Esophagus muscularis mucosa (tissue), 4 donors: ENCODE measurements at regions not wholly inside any gene's neighbourhood (a gene's known extent, or its start where the extent isn't known, plus 50 kb on each side); places are given as distances from the start of the nearest gene placed in this dataset.

Source experiments
- EP300 ChIP-seq: sonication (generic); formaldehyde crosslinking; IDR thresholded peaks from one replicate; pipeline ENCODE4 v1.6.1; 2017; ENCODE audit warnings: antibody characterized with exemption
- POLR2A ChIP-seq: fragments of 450-650 bp; IDR thresholded peaks from one replicate; pipeline ENCODE4 v1.6.1; 2017; ENCODE audit warnings: antibody characterized with exemption, moderate library complexity, mild to moderate bottlenecking, low read depth
- POLR2AphosphoS5 ChIP-seq, 2 donors: sonication (generic); formaldehyde crosslinking; IDR thresholded peaks; one replicate each; pipeline ENCODE4 v1.6.1; 2017; ENCODE audit warnings: antibody characterized with exemption in 2 of 2
- TF ChIP-seq, protein P1 (sequence below), 3 experiments: fragments of 200-600 bp in 2 of 3; fragments of 450-650 bp in 1 of 3; sonication (generic) in 2 of 3; IDR thresholded peaks; one replicate each; pipeline ENCODE4 v1.5.1; 2017 to 2019; ENCODE audit warnings: antibody characterized with exemption in 3 of 3, mild to moderate bottlenecking in 2 of 3, moderate library complexity in 1 of 3

DNA sequence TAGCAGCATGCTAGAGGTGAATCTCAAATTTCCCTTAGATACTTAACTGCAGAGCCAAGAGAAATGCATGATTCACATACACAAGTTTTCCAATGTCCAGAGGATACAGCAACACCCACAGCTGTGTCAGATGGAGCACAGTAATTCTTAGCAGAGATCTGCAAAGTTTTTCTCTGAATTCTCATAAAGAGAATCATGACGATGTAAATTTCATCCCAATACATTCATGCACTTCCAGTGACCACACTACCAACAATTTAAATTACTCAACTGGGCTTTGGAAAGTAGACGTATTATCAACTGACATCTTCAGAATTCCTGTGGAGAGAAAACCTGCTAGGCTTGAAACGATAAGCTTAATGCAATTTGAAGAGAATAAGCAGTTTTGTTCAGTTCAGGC, 378.8 kb upstream of the TLE4 start:
- TF ChIP-seq, protein P1, sequence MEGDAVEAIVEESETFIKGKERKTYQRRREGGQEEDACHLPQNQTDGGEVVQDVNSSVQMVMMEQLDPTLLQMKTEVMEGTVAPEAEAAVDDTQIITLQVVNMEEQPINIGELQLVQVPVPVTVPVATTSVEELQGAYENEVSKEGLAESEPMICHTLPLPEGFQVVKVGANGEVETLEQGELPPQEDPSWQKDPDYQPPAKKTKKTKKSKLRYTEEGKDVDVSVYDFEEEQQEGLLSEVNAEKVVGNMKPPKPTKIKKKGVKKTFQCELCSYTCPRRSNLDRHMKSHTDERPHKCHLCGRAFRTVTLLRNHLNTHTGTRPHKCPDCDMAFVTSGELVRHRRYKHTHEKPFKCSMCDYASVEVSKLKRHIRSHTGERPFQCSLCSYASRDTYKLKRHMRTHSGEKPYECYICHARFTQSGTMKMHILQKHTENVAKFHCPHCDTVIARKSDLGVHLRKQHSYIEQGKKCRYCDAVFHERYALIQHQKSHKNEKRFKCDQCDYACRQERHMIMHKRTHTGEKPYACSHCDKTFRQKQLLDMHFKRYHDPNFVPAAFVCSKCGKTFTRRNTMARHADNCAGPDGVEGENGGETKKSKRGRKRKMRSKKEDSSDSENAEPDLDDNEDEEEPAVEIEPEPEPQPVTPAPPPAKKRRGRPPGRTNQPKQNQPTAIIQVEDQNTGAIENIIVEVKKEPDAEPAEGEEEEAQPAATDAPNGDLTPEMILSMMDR (IDR thresholded peaks at IDR 0.05) = no peak
- TF ChIP-seq POLR2AphosphoS5 (IDR thresholded peaks at IDR 0.05) = no peak
- TF ChIP-seq EP300 = no peak
- no peak for TF ChIP-seq POLR2A
